HG02571 (cell line): ENCODE measurements at regions not wholly inside any gene's neighbourhood (a gene's known extent, or its start where the extent isn't known, plus 50 kb on each side); places are given as distances from the start of the nearest gene placed in this dataset.

Source experiments
- ATAC-seq: cut with Tn5 transposase; IDR thresholded peaks from one replicate; pipeline ENCODE4 v1.9.1; 2021; ENCODE audit warnings: mild to moderate bottlenecking, moderate library complexity; ENCODE audit not compliant: unreplicated experiment

DNA sequence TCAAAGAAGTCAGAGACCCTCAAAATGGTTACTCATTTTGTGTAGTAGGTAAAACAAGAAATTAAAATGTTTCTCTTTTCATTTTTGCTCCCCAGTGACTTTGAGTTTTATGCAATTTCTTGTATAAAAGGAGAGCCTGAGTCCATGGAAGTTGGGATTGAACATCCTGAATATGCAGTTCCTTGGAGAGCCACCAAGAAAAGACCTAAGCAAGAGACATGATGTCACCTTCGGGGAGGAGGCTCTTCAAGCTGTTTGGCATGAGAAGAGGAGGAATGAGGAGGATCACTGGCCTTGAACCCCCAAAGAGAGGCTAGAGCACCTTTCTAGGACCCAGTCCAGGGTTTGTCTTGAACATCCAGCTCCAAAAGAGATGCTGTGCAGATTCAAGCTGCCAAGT is 62.3 kb upstream of the CALM2 start:
- no peak for ATAC-seq

DNA sequence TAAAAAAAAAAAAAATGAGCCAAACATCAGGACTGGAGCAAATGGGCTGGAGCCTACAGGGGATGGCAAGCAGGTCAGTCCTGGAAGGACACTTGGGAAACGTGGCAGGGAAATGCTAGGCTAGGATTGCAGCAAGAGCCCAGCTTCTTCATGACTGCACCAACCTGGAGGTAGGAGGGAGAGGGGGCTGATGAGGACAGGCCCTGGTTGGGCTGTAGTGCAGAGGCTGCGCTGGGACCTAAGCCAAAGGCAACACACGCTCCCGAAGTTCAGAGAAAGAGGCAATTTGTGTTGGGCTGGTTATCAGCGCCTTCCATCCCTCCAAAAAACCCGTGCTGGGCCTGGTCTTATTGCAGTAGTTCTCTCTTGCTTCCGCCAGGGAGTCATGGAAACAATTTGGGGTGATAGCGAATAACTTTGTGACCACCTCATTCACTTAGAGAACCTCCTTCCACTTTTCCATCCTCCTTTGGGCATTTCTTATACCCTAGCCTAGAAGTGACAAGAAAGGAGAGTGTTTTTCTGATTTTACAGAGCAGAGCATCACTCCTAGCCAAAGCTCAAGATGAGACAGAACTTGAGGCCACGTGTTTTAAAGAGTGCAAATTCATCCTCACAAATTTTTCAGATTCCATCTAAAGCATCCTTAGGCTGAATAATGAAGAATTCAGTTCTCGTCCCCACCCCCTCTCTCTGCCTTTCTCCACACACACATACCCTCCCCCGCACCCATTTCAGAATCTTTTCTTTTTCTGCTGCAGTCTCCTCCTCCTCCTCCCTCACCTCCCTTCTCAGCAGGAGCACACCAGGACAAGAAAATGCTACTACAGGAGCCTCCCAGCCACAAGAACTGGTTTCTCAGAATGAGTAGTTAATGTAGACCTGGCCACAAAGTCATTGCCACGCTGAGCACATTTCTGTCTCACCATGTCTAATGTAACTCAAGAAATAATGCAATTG is 61.3 kb upstream of the CALM2 start:
- no peak for ATAC-seq

DNA sequence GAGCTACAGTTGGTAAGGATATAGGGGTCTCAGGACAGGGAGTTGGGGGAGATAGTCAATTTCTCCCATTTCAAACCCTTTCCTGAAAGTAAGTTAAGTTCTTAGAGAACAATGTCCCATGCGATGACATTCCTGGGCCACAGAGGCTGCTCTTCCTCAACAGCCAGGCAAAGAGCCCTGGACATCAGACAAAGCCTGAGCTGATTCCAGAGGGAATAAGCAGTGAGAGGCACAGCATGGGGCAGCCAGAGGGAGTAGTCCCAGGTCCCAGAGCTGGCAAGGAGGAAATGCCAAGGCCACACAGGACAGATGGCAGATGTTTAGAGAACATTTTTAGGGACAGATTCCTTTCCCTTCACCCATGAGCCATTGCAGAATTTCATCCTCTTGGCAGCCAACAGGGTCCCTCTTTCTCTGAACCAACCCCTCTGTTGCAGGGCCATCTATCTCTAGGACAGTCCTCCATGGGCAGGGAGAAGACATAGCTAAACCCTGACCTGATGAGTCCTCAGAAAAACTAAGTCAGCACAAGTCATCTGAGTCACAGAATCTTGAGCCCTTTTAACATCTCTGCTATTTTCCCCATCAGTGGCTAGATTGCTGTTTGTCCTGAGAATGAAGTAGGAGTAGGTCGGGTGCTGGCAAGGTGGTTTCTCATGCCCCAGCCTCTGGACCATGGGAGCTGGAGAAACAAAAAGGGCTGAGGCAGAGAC is 60.3 kb upstream of the CALM2 start:
- ATAC-seq: no peak

DNA sequence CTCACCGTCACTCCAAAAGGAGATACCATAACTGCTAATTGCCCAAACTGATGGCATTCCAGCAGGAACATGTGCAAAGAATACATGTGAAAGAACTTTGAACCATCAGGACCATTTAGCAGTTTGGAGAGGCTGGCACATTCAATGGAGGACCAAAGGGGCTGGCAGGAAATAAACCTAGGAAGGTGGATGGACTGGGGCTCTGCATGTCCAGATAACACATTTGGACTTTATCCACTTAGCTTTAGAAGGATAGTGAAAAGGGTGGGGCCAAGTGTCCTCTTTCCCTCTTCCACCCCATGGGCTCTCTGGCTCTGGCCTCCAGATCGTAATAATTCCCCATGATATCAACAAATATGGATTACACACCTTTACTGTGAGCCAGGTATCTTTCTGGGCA is 58.8 kb upstream of the CALM2 start:
- ATAC-seq: no peak

DNA sequence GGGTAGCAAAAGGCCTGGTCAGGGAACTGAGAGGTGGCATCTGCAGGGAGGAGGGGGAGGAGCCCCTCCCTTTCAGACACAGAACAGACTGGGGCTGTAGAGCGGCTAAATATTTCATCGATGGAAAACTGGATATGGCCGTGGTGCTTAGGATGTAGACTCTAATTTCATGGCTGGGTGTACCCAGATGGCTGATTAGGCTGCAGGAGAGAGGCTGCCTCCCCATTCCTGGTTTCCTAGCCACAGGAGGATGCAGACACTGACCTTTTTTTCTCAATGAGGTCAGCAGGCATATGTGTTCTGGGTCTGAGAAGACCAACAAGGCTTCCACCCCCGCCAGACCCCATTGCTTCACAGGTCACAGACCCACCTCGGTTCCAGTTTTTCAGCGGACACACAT is 58.1 kb upstream of the CALM2 start:
- no peak for ATAC-seq

DNA sequence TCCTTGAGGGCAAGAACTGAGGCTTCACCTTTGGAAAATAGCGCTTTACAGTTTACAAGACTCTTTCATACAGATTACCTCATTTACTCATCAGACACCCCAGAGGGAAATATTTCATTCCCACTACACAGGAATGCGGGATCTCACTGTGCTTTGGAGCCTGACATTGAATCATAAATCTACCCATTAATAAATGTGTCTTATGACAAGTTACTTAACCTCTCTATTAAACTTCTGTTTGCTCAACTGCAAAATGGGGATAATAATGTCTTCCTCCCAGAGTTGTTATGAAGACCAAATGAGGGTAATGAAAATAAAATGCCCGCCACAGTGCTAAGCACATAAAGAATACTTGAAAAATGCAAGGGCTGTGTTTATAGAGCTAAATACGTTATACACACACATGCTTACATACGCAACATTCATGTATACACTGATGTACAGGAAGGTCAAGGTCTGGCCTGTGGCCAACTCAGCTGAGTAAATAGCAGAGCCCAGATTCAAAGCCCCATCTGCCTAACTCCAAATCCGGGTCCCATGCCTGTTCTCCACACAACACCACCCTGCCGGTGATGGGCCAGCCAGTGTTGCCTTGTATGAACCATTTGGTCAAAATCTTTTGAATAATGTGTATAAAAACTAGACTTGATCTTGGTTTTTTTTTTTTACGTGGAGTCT is 56.6 kb upstream of the CALM2 start:
- ATAC-seq: no peak

DNA sequence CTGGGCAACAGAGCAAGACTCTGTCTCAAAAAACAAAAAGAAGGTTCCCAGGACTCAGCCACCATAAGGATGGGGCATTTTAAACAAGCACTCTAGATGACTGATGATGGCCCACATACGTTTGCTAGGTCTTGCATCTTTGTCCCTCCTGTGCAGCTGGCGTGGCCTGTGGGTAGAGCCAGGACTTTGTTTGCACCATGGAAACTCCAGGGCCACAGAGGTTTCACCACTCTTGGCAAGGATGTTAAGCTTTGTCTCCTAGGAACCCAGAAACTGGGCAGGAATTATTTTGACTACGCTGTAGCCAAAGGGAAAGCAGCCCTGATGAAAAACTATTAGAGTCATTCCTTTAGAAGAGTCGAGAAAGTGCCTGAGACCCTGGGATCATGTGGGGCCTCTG is 54.1 kb upstream of the CALM2 start:
- ATAC-seq: no peak

DNA sequence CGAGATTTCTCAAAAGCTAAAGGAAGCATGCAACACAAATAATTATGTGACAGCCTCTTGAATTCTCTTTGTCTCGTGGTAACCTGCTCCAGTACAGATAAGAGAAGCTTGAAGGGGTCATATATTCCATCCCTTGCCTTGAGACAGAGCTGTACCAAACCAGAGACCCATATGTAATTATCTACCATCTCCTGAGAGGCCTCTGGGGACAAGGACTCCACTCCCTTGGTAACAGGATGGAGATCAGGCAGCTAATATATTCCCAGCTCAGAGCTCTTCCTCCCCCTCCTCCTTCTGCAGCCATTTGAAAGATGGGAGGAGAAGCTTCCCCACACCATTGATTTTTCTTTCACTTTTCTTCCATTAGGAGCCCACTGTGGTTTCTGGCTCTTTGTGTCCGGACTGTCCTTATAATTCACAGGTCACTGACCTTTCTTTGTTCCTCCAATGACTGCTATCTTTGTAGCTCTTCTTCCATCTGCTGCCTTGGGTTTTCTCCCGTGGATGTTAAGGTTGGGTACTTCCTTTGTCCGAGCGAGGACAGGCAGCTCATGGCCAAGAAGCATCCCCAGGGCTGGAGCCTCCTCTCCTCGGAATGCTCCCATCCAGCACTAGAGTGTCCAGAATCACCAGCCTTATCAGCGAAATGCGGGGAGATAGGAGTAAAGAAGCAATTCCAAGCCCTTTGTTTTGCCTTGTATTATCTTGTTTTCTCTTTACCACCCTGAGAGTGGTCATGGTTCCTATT is 51.4 kb upstream of the CALM2 start:
- no peak for ATAC-seq

DNA sequence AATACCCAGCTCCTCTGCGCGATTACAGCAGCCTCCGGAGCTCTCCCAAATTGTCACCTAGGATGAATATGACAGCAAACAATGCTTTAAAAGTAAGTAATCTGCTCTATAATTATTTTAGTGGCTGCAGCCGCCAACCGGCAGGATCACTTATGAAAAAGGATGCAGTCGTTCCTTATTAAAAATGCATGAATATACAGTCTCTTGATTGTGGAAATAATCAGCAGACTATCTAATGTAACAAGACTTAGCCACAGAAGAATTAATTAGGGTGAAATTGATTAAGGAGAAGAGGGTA is 50.6 kb upstream of the CALM2 start:
- ATAC-seq: no peak

DNA sequence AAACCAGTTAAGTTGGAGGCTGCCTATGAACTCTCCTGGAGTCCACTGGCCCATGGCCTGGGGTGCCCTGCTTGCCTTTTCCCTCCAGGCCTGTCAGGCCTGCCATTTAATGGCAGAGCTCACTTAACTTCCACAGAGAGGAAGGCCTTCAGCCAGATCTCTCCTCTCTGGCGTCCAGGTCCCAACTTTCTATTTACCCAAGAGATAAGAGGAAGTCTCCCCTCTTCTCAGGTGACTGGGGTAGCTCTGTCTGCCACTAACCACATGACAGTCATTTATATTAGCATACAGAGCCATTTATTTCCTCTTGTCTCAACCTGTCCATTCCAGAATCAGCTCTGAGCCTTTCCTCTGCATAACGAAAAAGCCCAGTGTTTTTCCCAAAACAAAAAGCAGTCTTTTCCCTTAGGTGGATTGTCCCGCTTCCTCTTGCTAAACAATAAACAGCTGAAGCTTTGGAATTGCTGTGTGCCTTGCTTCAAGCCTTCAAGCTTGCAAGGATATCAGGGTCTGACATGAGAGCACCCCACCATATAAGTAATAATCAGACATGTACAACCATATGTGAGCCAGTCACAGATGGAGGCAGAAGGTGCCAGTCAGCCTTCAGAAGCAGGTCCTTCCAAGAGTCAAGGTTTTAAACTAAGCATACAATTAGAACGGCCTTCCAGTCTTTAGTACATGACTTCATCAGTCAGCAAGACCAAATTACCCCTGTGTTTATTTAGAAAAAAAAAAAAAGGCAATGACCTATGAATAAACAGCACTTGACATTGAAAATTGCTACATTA is 50.0 kb upstream of the CALM2 start:
- ATAC-seq: no peak
